Esophagus squamous epithelium (tissue), 4 donors: ENCODE measurements at regions not wholly inside any gene's neighbourhood (a gene's known extent, or its start where the extent isn't known, plus 50 kb on each side); places are given as distances from the start of the nearest gene placed in this dataset.

ENCODE experiments used
- POLR2A ChIP-seq, 4 donors: fragments of 450-650 bp; IDR thresholded peaks; one replicate each; pipeline ENCODE4 v1.6.1; 2017; ENCODE audit warnings: antibody characterized with exemption in 4 of 4, mild to moderate bottlenecking in 4 of 4, moderate library complexity in 3 of 4
- TF ChIP-seq, protein P1 (sequence below), 6 experiments: fragments of 450-650 bp in 4 of 6; fragments of 200-600 bp in 2 of 6; sonication (generic) in 2 of 6; IDR thresholded peaks; one replicate each; pipeline ENCODE4 v1.5.1; 2016 to 2019; ENCODE audit warnings: antibody characterized with exemption in 6 of 6, mild to moderate bottlenecking in 4 of 6, moderate library complexity in 4 of 6

- no peak for TF ChIP-seq POLR2A (IDR thresholded peaks at IDR 0.05)
- TF ChIP-seq, protein P1, sequence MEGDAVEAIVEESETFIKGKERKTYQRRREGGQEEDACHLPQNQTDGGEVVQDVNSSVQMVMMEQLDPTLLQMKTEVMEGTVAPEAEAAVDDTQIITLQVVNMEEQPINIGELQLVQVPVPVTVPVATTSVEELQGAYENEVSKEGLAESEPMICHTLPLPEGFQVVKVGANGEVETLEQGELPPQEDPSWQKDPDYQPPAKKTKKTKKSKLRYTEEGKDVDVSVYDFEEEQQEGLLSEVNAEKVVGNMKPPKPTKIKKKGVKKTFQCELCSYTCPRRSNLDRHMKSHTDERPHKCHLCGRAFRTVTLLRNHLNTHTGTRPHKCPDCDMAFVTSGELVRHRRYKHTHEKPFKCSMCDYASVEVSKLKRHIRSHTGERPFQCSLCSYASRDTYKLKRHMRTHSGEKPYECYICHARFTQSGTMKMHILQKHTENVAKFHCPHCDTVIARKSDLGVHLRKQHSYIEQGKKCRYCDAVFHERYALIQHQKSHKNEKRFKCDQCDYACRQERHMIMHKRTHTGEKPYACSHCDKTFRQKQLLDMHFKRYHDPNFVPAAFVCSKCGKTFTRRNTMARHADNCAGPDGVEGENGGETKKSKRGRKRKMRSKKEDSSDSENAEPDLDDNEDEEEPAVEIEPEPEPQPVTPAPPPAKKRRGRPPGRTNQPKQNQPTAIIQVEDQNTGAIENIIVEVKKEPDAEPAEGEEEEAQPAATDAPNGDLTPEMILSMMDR (IDR thresholded peaks at IDR 0.05), result no peak
These were observed 285.4 kb upstream of the CHD6 start for GRCh38 chr20:41903586-41903985.
